Heart left ventricle (tissue), 16 donors: ENCODE measurements at regions not wholly inside any gene's neighbourhood (a gene's known extent, or its start where the extent isn't known, plus 50 kb on each side); places are given as distances from the start of the nearest gene placed in this dataset.

Experiments
- ATAC-seq, 4 donors: fragments of 200-7000 bp; cut with Tn5 transposase; one replicate each; pipeline ENCODE4 v1.9.1; 2020 to 2022; ENCODE audit warnings: moderate library complexity in 4 of 4, mild to moderate bottlenecking in 3 of 4, moderate number of reproducible peaks in 1 of 4
- DNase-seq, 5 donors: peaks; one replicate each; pipeline ENCODE4 v3.0.0-alpha.2; 2020
- H3K27ac ChIP-seq, 12 donors: fragments of 200-600 bp; sonication (generic) in 4 of 12; one replicate each; pipeline versions ENCODE4 v1.5.0 to v1.8.0; 2016 to 2022; ENCODE audit warnings: mild to moderate bottlenecking in 2 of 12
- H3K27me3 ChIP-seq, 9 donors: fragments of 200-600 bp; sonication (generic) in 2 of 9; one replicate each; pipeline versions ENCODE4 v1.5.1 to v1.8.0; 2016 to 2022; ENCODE audit warnings: mild to moderate bottlenecking in 3 of 9
- H3K36me3 ChIP-seq, 9 donors: fragments of 200-600 bp; sonication (generic) in 2 of 9; one replicate each; pipeline versions ENCODE4 v1.5.0 to v1.8.0; 2018 to 2022; ENCODE audit warnings: mild to moderate bottlenecking in 2 of 9
- H3K4me1 ChIP-seq, 12 donors: fragments of 200-600 bp; sonication (generic) in 4 of 12; one replicate each; pipeline versions ENCODE4 v1.5.0 to v1.8.0; 2016 to 2022; ENCODE audit warnings: mild to moderate bottlenecking in 3 of 12
- H3K4me3 ChIP-seq, 12 donors: fragments of 200-600 bp; sonication (generic) in 4 of 12; one replicate each; pipeline versions ENCODE4 v1.5.0 to v1.8.0; 2017 to 2022; ENCODE audit warnings: mild to moderate bottlenecking in 9 of 12, moderate library complexity in 4 of 12
- H3K9me3 ChIP-seq, 12 donors: fragments of 200-600 bp; sonication (generic) in 4 of 12; one replicate each; pipeline versions ENCODE4 v1.5.0 to v1.8.0; 2016 to 2022; ENCODE audit warnings: mild to moderate bottlenecking in 1 of 12
- POLR2A ChIP-seq, 2 donors: fragments of 450-650 bp; IDR thresholded peaks; one replicate each; pipeline ENCODE4 v1.6.1; 2017; ENCODE audit warnings: antibody characterized with exemption in 2 of 2, mild to moderate bottlenecking in 2 of 2, moderate library complexity in 2 of 2
- WGBS, 4 donors: extraction: QIAGEN DNeasy Blood & Tissue Kit in 2 of 4; methylation state at CpG; one replicate each; pipeline versions ENCODE4 v1.1.5 to v1.1.7; 2013 to 2018; 5-methylcytosine and 5-hydroxymethylcytosine counted together
- intact Hi-C, 10 donors: fragments of 100-400 bp; cut with DNase I; formaldehyde crosslinking; loops; one replicate each; pipeline versions ENCODE4 v1.11.1 to v1.14.2; 2022
- TF ChIP-seq, protein P1 (sequence below), 12 donors: fragments of 200-600 bp; sonication (generic) in 4 of 12; IDR thresholded peaks; one replicate each; pipeline versions ENCODE4 v1.5.0 to v1.8.0; 2018 to 2022; ENCODE audit warnings: antibody characterized with exemption in 12 of 12, mild to moderate bottlenecking in 5 of 12
- donor health status: ischemic (EF 13 %, LVEDD 7.1; RV severe dilation, severe dysfunction).
- donor health status: healthy with polysubstance abuse.
- donor health status: DM: no; HTN: yes; CAD: no.
- donor health status: DM: no; HTN: no; CAD: no.
- donor health status: ischemic (EF 25% LVEDD 6.9; RV normal size, moderate dysfunction).
- donor health status: ischemic (EF 25% LVEDD 5.7; RV mildly dilated, moderate dysfunction).
- donor health status: healthy.
- donor health status: DM: yes; HTN: yes; CAD: no.
- donor health status: ischemic (EF 35%, LVEDD 5.7; RV mildly dilated, moderate dysfunction).
- donor health status: nonischemic (EF 11% LVEDD 7.7; RV severe dilation, severe dysfunction).
- donor health status: DM: yes; HTN: yes; CAD: no.
- donor health status: PGD.
- donor health status: ischemic (EF 29% LVEDD 5.4; RV normal size, mild dysfunction).
- donor health status: nonischemic (EF 23%, LVEDD 6.1; RV moderate dilation, normal function).

DNA sequence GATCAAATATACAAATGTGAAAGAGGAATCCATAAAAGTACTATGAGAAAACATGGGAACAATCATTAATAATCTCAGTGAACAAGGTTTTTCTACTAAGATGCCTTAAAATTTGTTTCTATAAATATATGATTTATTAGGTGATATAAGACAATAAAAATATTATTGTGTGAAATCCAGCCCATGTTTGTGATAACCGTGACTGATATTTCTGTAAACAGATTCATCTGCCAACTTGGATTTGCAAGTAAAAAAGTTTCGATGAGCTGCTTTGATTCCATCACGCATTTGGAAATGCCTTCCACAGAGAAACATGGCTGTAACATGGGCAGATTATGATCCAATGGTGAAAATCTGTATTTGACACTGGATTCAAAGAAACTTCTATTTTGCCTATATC lies 157.8 kb downstream of the NXPE2 start:
- H3K27me3 ChIP-seq: peaks cover 0 to 3% (median 0%) of the 10 kb centered on the region in 9 donors
- ATAC-seq (no peak), DNase-seq (no peak)
- H3K27ac ChIP-seq: no peak overlapping the region
- 87 to 91% (median 89%) methylated on average over 3 of the region's 3 CpGs for WGBS, 4 donors
- TF ChIP-seq POLR2A (IDR thresholded peaks at IDR 0.05): no peak
- TF ChIP-seq, protein P1, sequence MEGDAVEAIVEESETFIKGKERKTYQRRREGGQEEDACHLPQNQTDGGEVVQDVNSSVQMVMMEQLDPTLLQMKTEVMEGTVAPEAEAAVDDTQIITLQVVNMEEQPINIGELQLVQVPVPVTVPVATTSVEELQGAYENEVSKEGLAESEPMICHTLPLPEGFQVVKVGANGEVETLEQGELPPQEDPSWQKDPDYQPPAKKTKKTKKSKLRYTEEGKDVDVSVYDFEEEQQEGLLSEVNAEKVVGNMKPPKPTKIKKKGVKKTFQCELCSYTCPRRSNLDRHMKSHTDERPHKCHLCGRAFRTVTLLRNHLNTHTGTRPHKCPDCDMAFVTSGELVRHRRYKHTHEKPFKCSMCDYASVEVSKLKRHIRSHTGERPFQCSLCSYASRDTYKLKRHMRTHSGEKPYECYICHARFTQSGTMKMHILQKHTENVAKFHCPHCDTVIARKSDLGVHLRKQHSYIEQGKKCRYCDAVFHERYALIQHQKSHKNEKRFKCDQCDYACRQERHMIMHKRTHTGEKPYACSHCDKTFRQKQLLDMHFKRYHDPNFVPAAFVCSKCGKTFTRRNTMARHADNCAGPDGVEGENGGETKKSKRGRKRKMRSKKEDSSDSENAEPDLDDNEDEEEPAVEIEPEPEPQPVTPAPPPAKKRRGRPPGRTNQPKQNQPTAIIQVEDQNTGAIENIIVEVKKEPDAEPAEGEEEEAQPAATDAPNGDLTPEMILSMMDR (IDR thresholded peaks at IDR 0.05): no peak
- intact Hi-C loops: no loop called here
- no peaks in the 10 kb centered on the region for H3K4me1 ChIP-seq
- H3K4me3 ChIP-seq: no peak overlapping the region
- no peaks in the 10 kb centered on the region for H3K36me3 ChIP-seq
- peaks cover 0 to 17% (median 9%) of the 10 kb centered on the region in 12 donors for H3K9me3 ChIP-seq

DNA sequence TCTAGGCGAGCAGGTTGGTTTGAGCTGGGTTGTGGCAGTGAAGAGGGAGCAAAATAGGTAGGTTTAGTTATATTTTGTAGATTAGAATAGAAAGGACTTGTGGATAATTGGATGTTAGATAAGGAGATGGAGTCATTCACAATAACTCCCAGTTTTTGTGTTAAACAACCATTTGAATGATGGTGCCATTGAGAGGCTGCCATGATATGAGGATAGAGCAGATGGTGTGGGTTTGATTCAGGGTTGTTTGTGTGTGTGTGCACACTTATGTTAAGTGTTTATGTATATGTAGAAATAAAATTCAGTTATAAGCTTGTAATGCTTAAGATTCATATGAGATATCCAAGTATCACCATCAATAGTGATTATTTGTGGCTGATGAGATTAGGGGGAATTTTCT lies 166.6 kb downstream of the NXPE2 start:
- DNase-seq (no peak), ATAC-seq (no peak)
- 76 to 89% (median 81%) methylated on average over 1 of the region's 1 CpG for WGBS, 4 donors
- no peak overlapping the region for H3K27ac ChIP-seq
- peaks cover 0 to 8% (median 1%) of the 10 kb centered on the region in 12 donors for H3K4me1 ChIP-seq
- no peaks in the 10 kb centered on the region for H3K9me3 ChIP-seq
- no peaks in the 10 kb centered on the region for H3K27me3 ChIP-seq
- intact Hi-C loops: no loop called here
- H3K36me3 ChIP-seq: no peaks in the 10 kb centered on the region
- no peak overlapping the region for H3K4me3 ChIP-seq
- TF ChIP-seq POLR2A (IDR thresholded peaks at IDR 0.05): no peak
- TF ChIP-seq, protein P1 (IDR thresholded peaks at IDR 0.05): no peak

DNA sequence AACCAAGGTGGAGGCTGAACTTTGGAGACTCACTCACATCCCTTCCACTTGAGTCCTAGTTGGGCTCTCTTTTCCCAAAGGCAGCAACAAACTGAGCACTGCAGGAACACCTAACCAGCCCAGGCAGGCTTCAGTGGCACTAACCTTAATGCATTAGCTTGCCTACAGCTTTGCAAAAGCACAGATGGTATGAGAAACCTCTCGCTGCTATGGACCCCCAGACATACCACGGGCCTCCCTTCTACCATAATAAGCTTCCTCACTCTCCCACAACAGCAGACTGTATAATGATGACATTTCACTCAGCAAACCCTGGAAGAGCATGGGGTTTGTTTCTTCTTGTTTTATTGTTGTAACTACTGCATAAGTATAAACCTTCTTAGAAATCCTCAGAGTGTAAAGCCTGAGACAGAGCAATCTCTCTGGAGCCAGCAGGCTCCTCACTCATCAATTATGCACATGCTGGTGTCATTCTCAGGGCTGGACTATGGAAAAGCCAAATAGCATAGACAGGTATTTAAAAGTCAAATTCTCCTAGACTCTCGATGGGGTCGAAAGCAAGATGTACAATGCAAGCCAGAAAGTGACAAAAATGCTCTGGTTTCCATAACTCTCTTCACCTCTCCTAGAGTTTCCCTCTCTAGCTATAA lies 167.6 kb downstream of the NXPE2 start:
- no peaks in the 10 kb centered on the region for H3K36me3 ChIP-seq
- ATAC-seq (peak in 1 of 4 donors; percentile 13), DNase-seq (no peak)
- H3K9me3 ChIP-seq: no peaks in the 10 kb centered on the region
- H3K27me3 ChIP-seq: no peaks in the 10 kb centered on the region
- no peak for TF ChIP-seq POLR2A (IDR thresholded peaks at IDR 0.05)
- TF ChIP-seq, protein P1 (IDR thresholded peaks at IDR 0.05): no peak
- no peak overlapping the region for H3K4me3 ChIP-seq
- H3K27ac ChIP-seq: no peak overlapping the region
- WGBS, 4 donors: 69 to 85% (median 74%) methylated on average over 4 of the region's 4 CpGs
- peaks cover 0 to 8% (median 1%) of the 10 kb centered on the region in 12 donors for H3K4me1 ChIP-seq
- intact Hi-C loops: no loop called here

DNA sequence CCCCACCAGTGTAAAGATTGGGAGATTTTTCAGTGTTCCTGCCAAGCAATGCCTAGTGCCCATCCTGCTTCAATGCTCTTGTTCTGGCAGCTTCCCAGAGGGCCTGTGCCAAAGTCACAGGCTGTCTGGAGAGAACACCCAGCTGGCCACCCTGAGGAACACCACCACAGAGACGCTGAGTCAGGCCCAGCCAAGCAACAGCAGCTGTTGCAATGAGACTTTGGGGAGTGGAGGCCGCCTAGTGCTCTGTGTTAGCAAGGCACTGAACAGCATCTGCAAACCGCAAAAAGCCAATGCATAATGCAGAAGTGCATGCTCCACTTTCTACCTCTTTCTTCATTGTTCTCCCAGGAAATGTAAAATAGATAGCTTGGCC lies 168.1 kb downstream of the NXPE2 start:
- peaks cover 0 to 8% (median 1%) of the 10 kb centered on the region in 12 donors for H3K4me1 ChIP-seq
- H3K36me3 ChIP-seq: no peaks in the 10 kb centered on the region
- DNase-seq: peak in 4 of 5 donors; percentile 42 to 82 (median 70)
- TF ChIP-seq, protein P1 (IDR thresholded peaks at IDR 0.05): peak in 2 of 12 donors; percentile 16 to 18
- TF ChIP-seq POLR2A (IDR thresholded peaks at IDR 0.05): no peak
- ATAC-seq: peak; percentile 90 to 98 (median 96)
- 45 to 58% (median 47%) methylated on average over 3 of the region's 3 CpGs for WGBS, 4 donors
- no peak overlapping the region for H3K27ac ChIP-seq
- H3K4me3 ChIP-seq: no peak overlapping the region
- H3K27me3 ChIP-seq: no peaks in the 10 kb centered on the region
- H3K9me3 ChIP-seq: no peaks in the 10 kb centered on the region
- intact Hi-C loops: no loop called here
